Testis (tissue), 2 donors: ENCODE measurements at regions not wholly inside any gene's neighbourhood (a gene's known extent, or its start where the extent isn't known, plus 50 kb on each side); places are given as distances from the start of the nearest gene placed in this dataset.

Experiments used
- CTCF ChIP-seq, 3 experiments: fragments of 450-650 bp in 2 of 3; fragments of 200-600 bp in 1 of 3; sonication (generic) in 1 of 3; IDR thresholded peaks; one replicate each; pipeline ENCODE4 v1.5.1; 2016 to 2019; ENCODE audit warnings: antibody characterized with exemption in 3 of 3, mild to moderate bottlenecking in 2 of 3, moderate library complexity in 1 of 3
- POLR2A ChIP-seq: fragments of 450-650 bp; IDR thresholded peaks from one replicate; pipeline ENCODE4 v1.6.1; 2017; ENCODE audit warnings: antibody characterized with exemption, mild to moderate bottlenecking, moderate library complexity

- TF ChIP-seq CTCF (IDR thresholded peaks at IDR 0.05) (no peak), POLR2A (no peak)
Observed at GRCh38 chr5:155481182-155481581, 467.6 kb downstream of the KIF4B start.
